ACHN (cell line): ENCODE measurements at regions not wholly inside any gene's neighbourhood (a gene's known extent, or its start where the extent isn't known, plus 50 kb on each side); places are given as distances from the start of the nearest gene placed in this dataset.
"Not testable (repeated sequence)": the region's sequence is repeated elsewhere in the genome, so short reads cannot be mapped to it uniquely, and the experiment has no call there.

Experiments
- DNase-seq: peaks from one replicate; pipeline ENCODE4 v3.0.0-alpha.2; 2015
- in situ Hi-C: cut with HindIII; loops from 2 replicates; pipeline ENCODE4 v1.10.0; 2017; ENCODE audit warnings: low sequenced_read_pairs, low pct_ligation_motif_present, low pct_unique_long_range_greater_than_20kb

DNA sequence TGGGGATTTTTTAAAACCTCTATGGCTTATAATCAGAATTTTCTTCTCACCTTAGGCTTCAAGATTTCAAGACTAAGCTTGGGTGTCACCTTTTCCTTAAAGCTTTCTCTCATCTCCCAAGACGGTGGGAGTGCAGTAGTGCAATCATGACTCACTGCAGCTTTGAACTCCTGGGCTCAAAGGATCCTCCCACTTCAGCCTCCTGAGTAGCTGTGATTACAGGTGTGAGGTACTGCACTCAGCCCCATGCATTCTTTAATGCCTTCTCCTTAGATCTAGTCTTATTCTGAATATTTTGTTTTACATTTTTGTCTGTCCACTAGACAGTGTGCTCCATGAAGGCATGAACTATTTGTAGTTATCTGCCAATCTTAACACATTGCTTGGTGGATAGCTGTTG is 55.7 kb upstream of the FAT3 start:
- DNase-seq: no peak
- in situ Hi-C loops: no loop called here

DNA sequence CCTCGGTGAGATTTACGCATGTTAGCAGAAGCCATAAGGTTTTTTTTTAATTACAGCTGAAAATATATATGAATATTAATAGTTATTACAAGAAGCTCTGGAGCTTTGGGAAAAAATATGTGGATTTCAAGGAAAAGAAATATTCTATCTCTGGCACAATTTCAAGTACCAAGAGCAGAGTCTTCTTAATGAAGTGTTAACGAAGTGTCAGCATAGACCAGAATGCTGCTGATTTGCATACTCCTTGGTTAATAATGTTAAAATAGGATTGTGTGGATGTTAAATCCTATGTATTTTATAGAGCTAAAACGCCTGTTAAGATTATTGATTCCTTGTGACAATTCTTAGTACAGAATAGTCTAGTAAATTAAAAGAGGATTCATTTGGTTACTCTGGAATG is 57.0 kb upstream of the FAT3 start:
- in situ Hi-C loops: no loop called here

DNA sequence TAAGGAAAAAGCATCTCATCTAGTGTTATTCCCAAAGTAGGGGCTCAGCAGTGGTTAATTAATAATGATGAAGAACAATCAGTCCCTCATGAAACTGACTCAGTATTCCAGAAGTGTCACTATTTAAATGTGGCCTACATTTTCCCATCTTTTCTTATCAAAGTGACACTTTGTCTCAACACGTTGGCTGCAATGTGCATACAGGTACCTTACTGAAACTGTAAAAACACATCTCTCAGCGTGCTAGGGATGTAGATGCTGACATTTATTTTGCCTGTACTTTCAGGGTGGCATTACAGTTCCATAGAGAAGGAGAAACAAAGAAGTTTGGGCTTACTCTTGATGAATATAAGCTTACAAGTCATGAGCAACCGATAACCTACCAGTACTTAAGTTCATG is 58.3 kb upstream of the FAT3 start:
- in situ Hi-C loops: no loop called here

More for the DNA sequence above, 57.0 kb upstream of the FAT3 start:
- no peak for DNase-seq

GRCh38 chr11:92163879-92164278 is 60.7 kb upstream of the FAT3 start:
- DNase-seq: no peak
- in situ Hi-C loops: no loop called here

More for the DNA sequence above, 58.3 kb upstream of the FAT3 start:
- DNase-seq: no peak

DNA sequence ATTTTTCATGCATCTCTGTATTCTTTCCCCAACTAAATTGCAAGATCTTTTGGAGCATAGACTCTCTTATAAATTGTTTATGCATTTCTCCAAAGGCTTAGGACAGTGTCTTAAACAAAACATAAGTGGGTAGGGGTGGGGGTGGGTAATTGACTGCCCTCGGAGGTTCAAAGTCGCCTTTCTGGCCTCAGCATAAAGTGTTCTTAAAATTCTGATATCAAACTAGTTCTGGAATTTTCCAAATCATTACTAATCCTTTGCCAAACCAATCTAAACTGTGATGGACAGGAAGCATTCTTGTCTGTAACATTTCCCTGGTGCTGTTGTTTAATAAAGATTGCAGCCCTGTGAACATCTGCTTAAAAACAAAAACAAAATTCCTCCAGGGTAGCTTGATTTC is 61.8 kb upstream of the FAT3 start:
- in situ Hi-C loops: no loop called here

GRCh38 chr11:92159931-92160330 is 64.7 kb upstream of the FAT3 start:
- in situ Hi-C loops: no loop called here
- no peak for DNase-seq

More for the DNA sequence above, 61.8 kb upstream of the FAT3 start:
- DNase-seq: no peak

DNA sequence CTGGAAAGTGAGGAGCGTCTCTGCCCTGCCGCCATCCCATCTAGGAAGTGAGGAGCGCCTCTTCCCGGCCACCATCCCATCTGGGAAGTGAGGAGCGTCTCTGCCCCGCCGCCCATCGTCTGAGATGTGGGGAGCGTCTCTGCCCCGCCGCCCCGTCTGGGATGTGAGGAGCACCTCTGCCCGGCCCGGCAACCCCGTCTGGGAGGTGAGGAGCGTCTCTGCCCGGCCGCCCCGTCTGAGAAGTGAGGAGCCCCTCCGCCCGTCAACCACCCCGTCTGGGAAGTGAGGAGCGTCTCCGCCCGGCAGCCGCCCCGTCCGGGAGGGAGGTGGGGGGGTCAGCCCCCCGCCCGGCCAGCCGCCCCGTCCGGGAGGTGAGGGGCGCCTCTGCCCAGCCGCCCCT is 67.2 kb upstream of the FAT3 start:
- in situ Hi-C loops: not testable (repeated sequence)

GRCh38 chr11:92154611-92155010 is 70.0 kb upstream of the FAT3 start:
- in situ Hi-C loops: no loop called here
- DNase-seq: no peak

More for the DNA sequence above, 67.2 kb upstream of the FAT3 start:
- not testable (repeated sequence) for DNase-seq

DNA sequence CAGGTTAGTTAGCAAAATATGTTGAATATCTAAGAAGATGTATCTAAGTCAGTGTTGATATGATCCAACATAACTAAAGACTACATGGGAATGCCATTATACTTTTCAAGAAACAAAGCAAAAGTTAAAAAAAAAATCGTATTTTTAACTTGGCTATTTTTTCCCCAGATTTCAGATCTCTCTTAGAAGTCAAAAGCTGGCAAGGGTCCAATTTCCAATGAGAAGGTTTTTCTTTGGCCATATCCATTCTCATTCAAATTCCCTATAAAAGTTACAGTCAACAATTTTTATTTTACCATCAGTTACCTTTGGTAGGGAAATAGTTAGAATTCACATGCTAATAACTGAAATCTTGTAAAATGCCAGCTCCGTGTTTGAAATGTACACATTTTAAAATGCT is 70.5 kb upstream of the FAT3 start:
- in situ Hi-C loops: no loop called here
- DNase-seq: no peak

- in situ Hi-C loops: no loop called here
Measured at GRCh38 chr11:92153542-92153941, 71.1 kb upstream of the FAT3 start.

GRCh38 chr11:92152245-92152644 is 72.4 kb upstream of the FAT3 start:
- in situ Hi-C loops: no loop called here
- DNase-seq: peak; percentile 4

More at GRCh38 chr11:92153542-92153941, 71.1 kb upstream of the FAT3 start:
- no peak for DNase-seq

GRCh38 chr11:92149996-92150395 is 74.6 kb upstream of the FAT3 start:
- in situ Hi-C loops: no loop called here
- DNase-seq: no peak

DNA sequence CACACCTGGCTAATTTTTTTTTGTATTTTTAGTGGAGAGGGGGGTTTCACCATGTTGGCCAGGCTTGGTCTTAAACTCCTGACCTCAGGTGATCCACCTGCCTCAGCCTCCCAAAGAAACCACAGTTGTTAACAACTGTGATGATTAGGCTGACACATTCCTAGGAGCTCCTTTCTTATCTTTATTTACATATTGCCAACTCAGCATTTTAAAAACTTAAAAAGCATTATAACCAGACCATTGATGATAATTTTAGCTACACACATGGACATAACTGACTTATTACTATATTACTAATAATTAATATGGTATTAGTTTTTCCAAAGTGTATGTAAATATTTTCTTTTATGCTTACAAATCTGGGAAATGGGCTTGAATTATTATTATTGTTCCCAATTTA is 82.9 kb upstream of the FAT3 start:
- in situ Hi-C loops: no loop called here
- DNase-seq: no peak

DNA sequence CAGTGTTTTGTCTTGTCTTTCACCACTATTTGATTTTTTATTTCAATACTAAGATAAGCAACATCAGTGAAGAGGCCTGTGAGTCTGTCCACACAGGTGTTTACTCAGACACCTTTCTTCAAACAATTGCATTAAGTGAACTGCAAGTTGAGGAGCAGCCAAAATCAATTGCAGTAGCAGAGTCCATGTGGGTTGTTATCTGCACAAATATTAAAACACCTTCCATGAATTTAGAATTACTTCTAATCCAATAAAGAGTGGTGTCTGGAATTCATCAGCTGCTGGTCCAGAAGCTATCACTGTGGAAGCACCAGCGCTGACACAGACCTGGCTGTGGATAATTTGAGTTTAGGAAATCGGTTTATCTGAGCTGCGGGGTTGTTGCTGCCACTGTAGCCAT is 83.5 kb upstream of the FAT3 start:
- in situ Hi-C loops: no loop called here
- DNase-seq: no peak

DNA sequence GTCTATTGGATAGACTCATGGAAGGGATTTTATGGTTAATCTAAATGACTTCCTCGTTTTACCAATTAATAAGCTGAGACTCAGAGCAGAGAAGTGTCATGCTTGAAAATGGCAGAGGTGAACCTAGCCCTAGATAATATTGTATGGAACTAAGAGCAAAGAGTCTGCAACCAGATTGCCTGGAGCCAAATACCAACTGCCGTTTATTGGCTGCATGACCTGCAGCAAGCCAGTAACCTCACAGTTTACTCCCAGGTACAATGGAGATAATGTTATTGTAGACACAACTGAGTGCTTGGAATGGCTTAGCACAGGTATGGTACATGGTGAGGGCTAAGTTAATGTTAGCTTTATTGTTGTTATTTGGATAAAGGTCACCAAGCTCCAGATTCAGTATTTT is 84.6 kb upstream of the FAT3 start:
- in situ Hi-C loops: no loop called here
- no peak for DNase-seq

DNA sequence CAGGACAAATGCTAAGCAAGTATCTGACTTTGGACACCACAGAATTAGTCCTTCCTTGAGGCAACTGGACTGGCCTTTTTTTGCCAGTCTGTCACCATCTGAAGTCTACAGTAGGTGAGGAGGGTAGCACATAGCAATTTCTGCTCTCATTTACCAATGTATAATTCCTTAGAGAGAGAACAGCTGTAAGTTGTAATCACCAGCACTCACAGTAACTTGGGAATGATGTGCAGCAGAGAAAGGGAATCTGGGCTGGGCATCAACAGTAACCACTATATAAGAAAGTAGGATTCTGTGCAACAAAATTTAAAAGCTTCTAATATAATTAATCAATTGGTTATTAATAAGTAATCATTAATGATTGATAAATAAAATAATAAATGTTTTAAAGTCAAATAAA is 86.3 kb upstream of the FAT3 start:
- DNase-seq: no peak
- in situ Hi-C loops: no loop called here

GRCh38 chr11:92137747-92138146 is 86.9 kb upstream of the FAT3 start:
- DNase-seq: no peak
- in situ Hi-C loops: no loop called here

- in situ Hi-C loops: no loop called here
- no peak for DNase-seq
Measured at GRCh38 chr11:92136797-92137196, 87.8 kb upstream of the FAT3 start.

DNA sequence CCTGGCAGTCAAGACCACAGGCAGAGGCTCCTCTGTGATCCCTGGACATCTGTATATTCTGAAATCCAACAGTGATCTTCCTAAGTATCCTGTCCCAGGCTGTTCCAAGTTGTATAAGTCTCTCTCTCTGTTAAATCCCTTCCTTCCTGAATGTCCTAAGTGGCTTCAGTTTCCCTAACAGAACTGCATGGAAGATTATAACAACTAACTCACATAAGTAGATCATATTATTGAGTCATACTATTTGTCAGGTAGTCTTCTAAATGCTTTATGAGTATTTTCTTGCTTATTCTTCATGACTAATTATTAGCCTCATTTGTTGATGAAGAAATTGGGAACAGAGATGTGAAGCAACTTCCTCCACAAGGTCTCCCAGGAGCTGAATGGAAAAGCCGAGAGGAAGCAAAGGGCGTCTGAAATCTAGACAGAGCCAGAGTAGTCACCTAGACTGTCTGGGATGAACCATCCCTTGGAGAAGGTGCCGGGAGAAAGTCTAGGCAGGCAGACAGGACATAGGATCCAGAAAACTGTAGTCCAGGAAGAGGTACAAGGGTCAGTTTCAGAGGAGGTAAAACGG is 93.2 kb upstream of the FAT3 start:
- DNase-seq: no peak

DNA sequence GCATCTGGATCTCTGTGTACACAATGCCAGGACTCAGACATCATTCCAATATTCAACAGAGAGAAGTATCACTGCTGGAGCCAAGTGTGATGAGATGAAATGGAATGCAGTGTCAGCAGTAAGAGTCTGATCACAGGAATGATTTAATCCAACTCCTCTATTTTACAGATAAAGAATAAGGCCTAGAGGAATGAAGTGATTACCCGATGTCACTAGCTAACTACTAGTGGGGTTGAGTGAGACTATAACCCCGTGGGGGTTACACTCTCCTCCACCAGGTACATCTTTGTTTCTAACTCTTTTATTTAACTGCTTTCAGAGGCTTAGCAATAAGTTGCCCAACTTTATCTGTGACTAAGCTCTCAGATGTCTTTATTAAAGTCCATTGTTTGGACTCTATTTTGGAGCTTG is 94.2 kb upstream of the FAT3 start:
- DNase-seq: no peak
- in situ Hi-C loops: no loop called here

More for the DNA sequence above, 93.2 kb upstream of the FAT3 start:
- in situ Hi-C loops: no loop called here

GRCh38 chr11:92129811-92130210 is 94.8 kb upstream of the FAT3 start:
- in situ Hi-C loops: no loop called here
- DNase-seq: no peak
